ENCODE measurements at regions not wholly inside any gene's neighbourhood (a gene's known extent, or its start where the extent isn't known, plus 50 kb on each side); places are given as distances from the start of the nearest gene placed in this dataset.

DNA sequence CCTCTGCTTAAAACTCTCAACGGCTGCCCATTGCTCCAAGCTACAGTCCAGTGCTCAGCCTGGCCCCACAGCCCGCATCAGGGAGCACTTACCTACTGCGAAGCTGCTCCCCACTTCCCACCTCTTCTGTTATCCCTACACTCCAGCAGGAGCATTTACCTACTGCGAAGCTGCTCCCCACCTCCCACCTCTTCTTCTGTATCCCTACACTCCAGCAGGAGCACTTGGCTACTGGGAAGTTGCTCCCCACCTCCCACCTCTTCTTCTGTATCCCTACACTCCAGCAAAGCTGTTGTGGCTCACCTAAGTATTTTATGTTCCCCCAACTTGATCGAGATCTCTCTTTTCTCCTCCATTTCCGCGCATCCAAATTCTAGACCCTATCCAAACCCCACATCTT lies 563.3 kb upstream of the ZFP42 start:
- no peak overlapping the region for H3K4me2 ChIP-seq (ENCODE audit: low read depth, low read length)
- H3K9me3 ChIP-seq (ENCODE audit: control insufficient read depth, insufficient read depth, low read length): no peaks in the 10 kb centered on the region; the same call in none of the 2 replicates
- no peak overlapping the region for H2AK5ac ChIP-seq (ENCODE audit: low read depth, low read length)
- ATAC-seq (ENCODE audit: low read depth) (no peak), DNase-seq (no peak)
- no peak overlapping the region for H2BK120ac ChIP-seq (ENCODE audit: low read depth, low read length)
- no peak overlapping the region for H3K14ac ChIP-seq (replicated peaks; ENCODE audit: low read depth, low read length)
- in situ Hi-C loops (cut with MboI; ENCODE audit: low sequenced_read_pairs): no loop called here
- H2BK20ac ChIP-seq (ENCODE audit: low read depth, low read length): no peak overlapping the region
- no peak overlapping the region for H3K23ac ChIP-seq (ENCODE audit: low read depth, low read length)
- no peak overlapping the region for H3K9ac ChIP-seq (ENCODE audit: low read depth, low read length)
- no peak overlapping the region for H2AFZ ChIP-seq (replicated peaks; ENCODE audit: low read length, poor library complexity)
- no peaks in the 10 kb centered on the region for H3K79me1 ChIP-seq (ENCODE audit: low read depth in 1 of 2, low read length in 2 of 2)
- no peak overlapping the region for H3K18ac ChIP-seq (ENCODE audit: low read depth, low read length)
- intact Hi-C loops (cut with micrococcal nuclease): no loop called here
- H4K5ac ChIP-seq (ENCODE audit: low read depth, low read length): no peak overlapping the region
- dilution Hi-C loops (cut with HindIII; ENCODE audit: low sequenced_read_pairs, unreplicated experiment): no loop called here
- 40 to 100% methylated on average over 2 of the region's 7 CpGs for WGBS, 2 experiments (ENCODE audit: extremely low coverage in 2 of 2, insufficient read length in 1 of 2)
- H2BK15ac ChIP-seq (ENCODE audit: low read depth, low read length): no peak overlapping the region
- H2AK9ac ChIP-seq (replicated peaks; ENCODE audit: low read depth, low read length, poor library complexity): no peak overlapping the region
- H3K56ac ChIP-seq (ENCODE audit: extremely low read depth, insufficient read depth, low read length): no peak overlapping the region
- H4K8ac ChIP-seq (ENCODE audit: low read depth in 2 of 2, low read length in 2 of 2): no peak overlapping the region
- H3K4me3 ChIP-seq (ENCODE audit: insufficient read depth, low read depth, low read length): no peak overlapping the region
- no TSS peak for BruUV-seq (replicated peaks)
- H3K27ac ChIP-seq (ENCODE audit: insufficient read depth, low read length): no peak overlapping the region
- H3K27me3 ChIP-seq (ENCODE audit: control insufficient read depth, insufficient read depth, low read length): no peaks in the 10 kb centered on the region
- ChIA-PET CTCF (no interaction called here), POLR2A (ENCODE audit: unreplicated experiment) (no interaction called here)
- H4K91ac ChIP-seq (ENCODE audit: insufficient read depth, low read depth, low read length): no peak overlapping the region
- TF ChIP-seq MAFK (IDR thresholded peaks at IDR 0.05; ENCODE audit: low read depth, low read length) (no peak), SMC3 (IDR thresholded peaks at IDR 0.05; ENCODE audit: low read depth, low read length) (no peak), MXI1 (IDR thresholded peaks at IDR 0.05; ENCODE audit: borderline replicate concordance, low read depth, low read length) (no peak), RAD21 (IDR thresholded peaks at IDR 0.05; ENCODE audit: low read length) (no peak), FOS (IDR thresholded peaks at IDR 0.05; ENCODE audit: low read depth, low read length) (no peak), RFX5 (IDR thresholded peaks at IDR 0.05; ENCODE audit: low read depth, low read length) (no peak), RCOR1 (IDR thresholded peaks at IDR 0.05; ENCODE audit: insufficient replicate concordance, low read length) (no peak), CHD1 (IDR thresholded peaks at IDR 0.05; ENCODE audit: low read depth, low read length) (no peak)
- TF ChIP-seq, protein P1, sequence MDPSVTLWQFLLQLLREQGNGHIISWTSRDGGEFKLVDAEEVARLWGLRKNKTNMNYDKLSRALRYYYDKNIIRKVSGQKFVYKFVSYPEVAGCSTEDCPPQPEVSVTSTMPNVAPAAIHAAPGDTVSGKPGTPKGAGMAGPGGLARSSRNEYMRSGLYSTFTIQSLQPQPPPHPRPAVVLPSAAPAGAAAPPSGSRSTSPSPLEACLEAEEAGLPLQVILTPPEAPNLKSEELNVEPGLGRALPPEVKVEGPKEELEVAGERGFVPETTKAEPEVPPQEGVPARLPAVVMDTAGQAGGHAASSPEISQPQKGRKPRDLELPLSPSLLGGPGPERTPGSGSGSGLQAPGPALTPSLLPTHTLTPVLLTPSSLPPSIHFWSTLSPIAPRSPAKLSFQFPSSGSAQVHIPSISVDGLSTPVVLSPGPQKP (IDR thresholded peaks at IDR 0.05; ENCODE audit: borderline replicate concordance, low read depth, low read length): no peak
- TF ChIP-seq, protein P2, sequence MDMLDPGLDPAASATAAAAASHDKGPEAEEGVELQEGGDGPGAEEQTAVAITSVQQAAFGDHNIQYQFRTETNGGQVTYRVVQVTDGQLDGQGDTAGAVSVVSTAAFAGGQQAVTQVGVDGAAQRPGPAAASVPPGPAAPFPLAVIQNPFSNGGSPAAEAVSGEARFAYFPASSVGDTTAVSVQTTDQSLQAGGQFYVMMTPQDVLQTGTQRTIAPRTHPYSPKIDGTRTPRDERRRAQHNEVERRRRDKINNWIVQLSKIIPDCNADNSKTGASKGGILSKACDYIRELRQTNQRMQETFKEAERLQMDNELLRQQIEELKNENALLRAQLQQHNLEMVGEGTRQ (IDR thresholded peaks at IDR 0.05; ENCODE audit: low read depth, low read length): no peak
- no peak overlapping the region for H2BK5ac ChIP-seq (ENCODE audit: low read depth, low read length, poor library complexity, severe bottlenecking)
- no peaks in the 10 kb centered on the region for H3K36me3 ChIP-seq (ENCODE audit: control insufficient read depth, insufficient read depth, low read length)
- H3K4me1 ChIP-seq (ENCODE audit: control insufficient read depth, insufficient read depth, low read length): no peaks in the 10 kb centered on the region
- H3K4ac ChIP-seq (ENCODE audit: low read depth, low read length): no peak overlapping the region
- no peaks in the 10 kb centered on the region for H4K20me1 ChIP-seq (ENCODE audit: insufficient read depth, low read length)
- H3K9me1 ChIP-seq (ENCODE audit: insufficient read depth, low read length): no peaks in the 10 kb centered on the region
